RPMI8226 (cell line): ENCODE measurements at regions not wholly inside any gene's neighbourhood (a gene's known extent, or its start where the extent isn't known, plus 50 kb on each side); places are given as distances from the start of the nearest gene placed in this dataset.
A peak's percentile ranks its signal among the peaks of the same experiment; 100 is the strongest.

Experiments
- DNase-seq: peaks from one replicate; pipeline ENCODE4 v3.0.0-alpha.2; 2015

- DNase-seq = peak; percentile 64
These were observed 167.1 kb upstream of the MAF start for GRCh38 chr16:79767421-79768275.

DNA sequence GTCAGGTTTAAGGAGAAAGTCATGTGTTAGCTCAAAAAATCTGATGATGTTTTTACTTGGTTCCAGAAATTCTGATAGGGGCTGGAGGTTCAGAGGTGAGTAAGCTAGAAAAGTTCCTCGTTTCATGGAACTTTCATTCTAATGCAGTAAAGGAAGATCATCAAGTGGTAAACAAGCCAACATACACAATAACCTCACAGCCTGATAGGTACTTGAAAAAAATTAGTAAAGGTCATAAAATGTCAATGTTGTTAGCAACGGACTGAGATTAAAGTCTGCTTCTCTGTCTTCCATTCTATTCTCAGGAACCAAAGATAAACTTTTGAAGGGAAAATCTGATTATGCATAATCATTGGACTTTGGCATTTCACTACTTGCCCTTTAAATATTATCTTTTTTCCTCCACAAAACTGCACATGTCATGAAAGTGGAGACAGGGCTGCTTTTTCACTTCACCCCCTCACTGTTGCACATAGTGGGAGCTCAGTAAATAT, 165.4 kb upstream of the MAF start:
- no peak for DNase-seq

- no peak for DNase-seq
These were observed 164.9 kb upstream of the MAF start for GRCh38 chr16:79765431-79765830.

DNA sequence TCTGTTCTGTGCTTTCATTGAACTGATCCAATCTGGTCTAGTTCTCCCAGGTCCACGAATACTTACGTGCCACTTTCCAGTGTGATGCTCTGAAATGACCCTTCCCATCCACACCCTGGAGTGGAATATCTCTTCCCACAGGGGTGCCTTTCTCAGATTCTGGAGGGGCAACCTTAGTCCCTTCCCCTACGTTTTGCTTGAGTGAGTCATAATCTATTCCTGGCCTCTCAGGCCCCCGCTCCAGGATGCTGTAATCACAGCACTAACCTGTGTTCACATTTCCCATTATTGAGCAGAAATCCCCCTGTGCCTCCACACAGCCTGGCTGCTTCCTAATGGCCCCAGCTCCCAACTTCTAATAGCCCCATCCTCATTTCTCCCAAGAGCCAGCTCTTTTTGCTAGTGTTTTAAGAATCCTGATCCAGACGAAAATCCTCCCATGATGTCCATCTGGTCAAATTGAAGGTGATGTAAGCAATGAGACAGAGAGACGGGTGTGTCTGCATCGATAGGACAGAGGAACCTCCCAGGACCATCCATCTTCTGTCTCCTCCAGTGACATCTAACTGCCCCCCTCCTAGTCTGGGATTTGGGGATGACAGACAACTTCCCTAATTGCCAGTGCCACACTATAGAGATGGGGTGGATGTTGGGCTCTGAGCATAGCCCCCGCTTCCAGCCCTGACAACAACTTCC, 164.0 kb upstream of the MAF start:
- no peak for DNase-seq

GRCh38 chr16:79762217-79762616, 161.7 kb upstream of the MAF start:
- no peak for DNase-seq

DNA sequence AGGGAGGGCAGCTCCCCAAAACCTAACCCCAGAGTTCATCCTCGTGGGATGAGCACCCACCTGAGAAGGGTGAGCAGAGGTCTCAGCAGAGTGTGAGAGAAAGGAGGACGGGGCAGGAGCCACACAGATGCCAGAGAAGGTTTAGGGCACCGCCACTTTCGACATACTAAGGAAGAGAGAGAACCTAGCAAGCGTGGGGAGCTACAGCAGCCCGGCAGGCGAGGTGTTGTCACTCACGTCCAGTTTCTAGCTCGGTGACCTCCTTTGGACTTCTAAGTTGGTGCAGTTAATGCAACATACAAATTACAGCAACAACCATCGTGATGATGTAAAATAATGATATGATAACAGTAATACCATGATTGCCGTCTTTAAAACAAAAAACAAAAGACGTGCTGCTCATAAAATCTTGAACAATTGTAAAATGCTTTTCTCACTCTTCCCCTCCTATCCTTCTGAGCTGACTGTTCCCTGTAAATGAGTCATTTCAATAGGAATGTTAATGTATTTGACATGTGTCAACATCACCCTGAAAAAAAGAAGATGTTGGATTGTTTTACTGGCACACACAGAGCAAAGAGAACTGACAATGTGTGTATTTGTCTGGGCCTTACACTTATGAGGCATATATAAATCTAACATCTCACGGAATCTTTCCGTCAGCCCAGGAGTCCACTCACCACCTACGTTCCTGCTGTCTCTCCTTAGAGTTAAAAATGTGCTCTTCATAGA, 158.2 kb upstream of the MAF start:
- DNase-seq = no peak

DNA sequence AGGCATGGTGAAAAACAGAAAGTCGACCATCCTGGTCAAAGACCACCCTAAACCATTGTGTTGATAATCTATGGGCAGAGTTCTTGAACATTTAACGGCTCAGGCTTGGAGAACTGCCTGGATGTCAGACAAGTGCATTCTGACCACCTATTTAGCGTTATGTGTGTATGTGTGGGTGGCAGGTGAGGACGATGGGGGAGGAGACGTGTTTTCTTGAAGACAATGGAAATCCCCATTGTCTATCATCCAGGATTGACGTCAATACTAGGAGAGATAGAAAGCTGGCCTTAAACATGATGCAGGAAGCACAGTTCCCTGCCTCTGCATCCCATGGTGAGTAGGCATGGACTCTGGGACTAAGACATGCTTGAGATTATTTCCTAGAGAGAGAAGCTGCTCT, 157.4 kb upstream of the MAF start:
- no peak for DNase-seq

DNA sequence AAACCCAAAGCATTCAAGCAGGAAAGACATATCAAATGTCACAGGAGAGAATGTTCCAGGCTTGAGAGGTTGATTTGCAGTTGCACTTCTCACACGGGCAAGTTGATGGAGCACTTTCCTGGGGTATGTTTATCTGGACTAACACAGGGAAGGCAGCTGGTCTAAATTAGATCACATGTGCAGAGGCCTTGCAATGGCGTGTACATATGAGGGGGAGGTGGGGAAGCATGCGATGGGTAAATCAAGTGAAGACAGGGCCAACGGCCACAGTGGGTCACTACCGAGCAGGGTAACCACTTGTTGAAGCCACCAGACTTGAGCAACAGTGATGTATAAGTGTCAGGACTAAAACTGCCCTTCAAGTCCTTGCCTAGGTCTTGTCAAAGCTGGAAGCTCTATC, 156.6 kb upstream of the MAF start:
- DNase-seq = no peak

GRCh38 chr16:79756571-79756970, 156.0 kb upstream of the MAF start:
- no peak for DNase-seq

- DNase-seq = no peak
These were observed 154.0 kb upstream of the MAF start for GRCh38 chr16:79754501-79754900.

- DNase-seq = no peak
These were observed 153.5 kb upstream of the MAF start for GRCh38 chr16:79754081-79754480.

DNA sequence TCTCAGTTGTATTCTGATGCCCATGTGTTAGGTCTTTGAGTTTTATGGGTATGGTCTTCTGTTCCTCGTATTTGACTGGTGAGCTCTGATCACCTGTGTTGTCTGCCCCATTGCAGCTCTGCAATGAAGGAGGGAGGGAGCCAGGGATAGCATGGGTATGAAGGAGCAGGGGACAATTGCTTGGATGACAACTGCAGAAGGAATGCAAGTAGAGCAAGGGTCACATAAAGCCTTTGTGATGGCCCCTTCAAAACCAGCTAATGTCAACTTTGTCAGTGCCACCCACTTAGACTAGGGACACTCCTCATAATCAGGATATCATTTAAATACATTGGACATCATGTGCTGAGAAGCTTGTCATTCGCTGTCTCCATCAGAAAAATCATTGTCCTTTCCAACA, 152.7 kb upstream of the MAF start:
- DNase-seq = no peak

DNA sequence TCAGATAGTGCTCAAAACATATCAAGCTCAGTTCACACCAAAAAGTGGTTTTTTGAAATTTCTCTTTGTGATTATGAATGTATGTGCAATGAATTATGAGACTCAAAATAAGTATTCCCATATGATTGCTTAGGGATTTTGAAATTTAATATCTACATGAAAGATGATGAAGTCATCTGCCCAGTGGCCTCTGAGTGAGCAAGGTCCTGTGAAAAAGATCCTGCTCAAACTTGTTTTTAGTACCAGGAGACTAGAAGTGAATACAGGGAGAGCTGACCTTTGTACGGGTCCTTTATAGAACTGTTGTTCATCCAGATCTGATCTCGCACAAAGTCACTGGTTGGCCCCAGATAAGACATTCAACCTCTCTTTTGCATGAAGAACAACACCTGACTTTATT, 151.9 kb upstream of the MAF start:
- DNase-seq = no peak

DNA sequence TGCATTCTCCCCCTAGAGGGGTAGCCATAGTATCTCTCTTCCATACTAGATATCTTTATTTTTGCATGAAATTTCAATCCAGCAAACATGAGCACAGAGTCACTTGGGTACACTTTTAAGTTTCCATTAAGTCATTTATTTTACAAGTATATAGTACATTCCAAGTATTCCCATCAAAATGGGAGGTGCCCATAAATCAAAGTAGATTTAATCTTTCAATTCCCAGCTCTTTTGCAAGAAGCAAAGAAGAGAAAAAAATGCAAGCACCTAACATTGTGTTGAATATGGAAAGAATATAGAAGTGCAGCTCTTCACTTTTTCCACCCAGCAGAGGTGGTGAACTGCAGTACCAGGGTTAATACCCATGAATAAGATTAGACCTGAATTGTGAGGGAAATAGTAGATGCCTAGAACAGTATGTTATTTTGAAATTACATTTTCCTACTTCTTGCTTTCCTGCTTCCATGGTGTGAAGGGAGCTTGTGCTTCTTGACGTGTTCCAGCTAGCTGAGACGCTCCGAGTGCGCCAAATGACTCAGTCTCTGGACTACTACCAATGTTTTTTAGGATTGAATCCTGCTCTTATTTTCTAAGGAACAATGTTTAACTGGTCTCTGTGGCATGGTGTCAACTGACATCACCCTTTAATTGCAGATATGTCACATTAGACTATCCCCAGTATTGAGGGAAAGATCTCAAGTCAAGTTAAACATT, 151.1 kb upstream of the MAF start:
- DNase-seq = no peak

DNA sequence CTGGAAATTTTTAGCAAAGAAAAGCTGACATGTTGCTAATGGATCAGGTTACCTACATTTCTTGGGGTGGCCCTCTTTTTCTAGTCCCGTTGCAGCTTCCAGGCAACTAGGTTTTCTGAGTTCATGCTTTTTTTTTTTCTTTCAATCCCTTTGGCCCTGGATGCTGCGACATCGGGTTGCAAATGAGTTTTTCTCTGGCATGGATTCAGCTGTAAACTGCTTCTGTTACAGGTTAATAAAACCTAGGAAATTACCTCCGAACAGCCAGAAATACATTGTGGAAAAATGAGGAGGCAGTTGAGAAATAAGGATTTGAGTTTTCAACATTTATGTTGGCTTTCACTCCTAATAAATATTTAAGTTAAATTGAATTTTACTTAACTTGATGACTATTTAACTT, 149.8 kb upstream of the MAF start:
- DNase-seq = no peak

DNA sequence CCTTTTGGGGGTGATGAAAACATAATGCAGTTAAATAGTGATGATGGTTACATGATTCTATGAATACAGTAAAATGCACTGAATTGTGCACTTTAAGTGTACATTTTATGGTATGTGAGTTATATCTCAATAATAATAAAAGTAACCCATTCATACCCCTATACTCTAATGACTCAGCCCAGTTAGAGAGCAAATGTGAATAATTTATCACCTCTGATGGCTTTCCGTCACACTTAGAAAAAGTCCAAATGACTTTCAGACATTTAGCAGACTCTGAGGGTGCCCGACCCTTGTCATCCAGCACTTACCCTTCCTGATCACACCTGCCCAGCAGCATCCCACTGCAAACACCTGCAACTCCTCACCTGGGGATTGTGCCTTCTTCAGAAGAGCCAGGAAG, 148.1 kb upstream of the MAF start:
- no peak for DNase-seq

DNA sequence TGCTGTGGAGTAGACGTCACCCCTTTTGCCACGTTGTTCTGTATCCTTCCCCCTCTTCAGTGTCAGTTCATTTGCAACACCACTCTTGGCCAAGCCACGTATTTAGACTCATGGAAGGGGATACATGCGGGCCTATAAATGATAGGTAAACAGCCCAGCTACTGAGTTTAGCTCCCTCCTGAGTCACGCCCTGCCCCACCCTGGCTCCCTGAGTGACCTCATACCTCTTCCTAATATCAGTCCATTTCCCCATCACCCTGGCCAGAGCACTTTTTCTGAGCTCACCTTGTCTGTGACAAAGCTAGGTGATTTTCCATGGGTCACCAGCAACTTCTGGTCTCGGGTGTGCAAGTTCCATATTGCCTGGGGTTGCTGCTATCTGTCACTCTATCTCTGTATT, 147.2 kb upstream of the MAF start:
- no peak for DNase-seq

DNA sequence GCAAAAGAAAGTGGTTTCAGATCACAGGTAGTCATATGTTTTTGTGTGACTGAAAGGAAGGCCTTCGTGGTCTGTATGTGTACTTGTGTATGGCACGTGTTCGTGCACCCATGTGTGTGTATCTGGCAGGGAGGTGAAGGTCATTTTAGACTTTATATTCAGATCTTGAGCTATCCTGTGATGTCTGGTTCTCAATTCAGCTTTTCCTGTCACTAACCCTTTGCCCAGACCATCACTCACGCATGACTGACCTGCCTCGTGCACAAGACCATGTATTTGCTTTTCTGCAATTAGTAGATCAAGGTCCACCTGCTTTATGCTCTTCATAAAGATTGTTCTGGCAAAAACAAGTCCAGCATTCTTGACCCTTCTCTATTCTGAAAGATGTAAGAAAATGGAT, 139.7 kb upstream of the MAF start:
- no peak for DNase-seq

GRCh38 chr16:79735271-79735670, 134.7 kb upstream of the MAF start:
- no peak for DNase-seq

DNA sequence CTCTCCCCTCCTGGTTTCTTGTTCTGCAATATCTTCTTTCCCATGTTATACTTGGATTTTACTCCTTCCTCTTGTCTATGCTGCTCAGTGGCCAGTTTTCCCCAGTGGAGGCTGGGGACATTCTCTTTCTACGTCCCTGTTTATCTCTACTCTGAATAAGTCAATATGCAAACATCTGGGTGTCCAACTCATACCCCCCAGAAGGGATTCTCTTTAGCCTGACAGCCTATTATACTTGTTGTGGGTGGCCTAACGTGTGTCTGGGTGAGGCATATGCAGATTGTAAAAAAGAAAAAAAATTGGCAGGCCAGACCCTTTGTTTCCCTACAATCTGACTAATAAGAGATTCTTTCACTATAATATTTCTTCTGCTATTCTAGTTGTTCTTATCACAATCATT, 134.2 kb upstream of the MAF start:
- no peak for DNase-seq

DNA sequence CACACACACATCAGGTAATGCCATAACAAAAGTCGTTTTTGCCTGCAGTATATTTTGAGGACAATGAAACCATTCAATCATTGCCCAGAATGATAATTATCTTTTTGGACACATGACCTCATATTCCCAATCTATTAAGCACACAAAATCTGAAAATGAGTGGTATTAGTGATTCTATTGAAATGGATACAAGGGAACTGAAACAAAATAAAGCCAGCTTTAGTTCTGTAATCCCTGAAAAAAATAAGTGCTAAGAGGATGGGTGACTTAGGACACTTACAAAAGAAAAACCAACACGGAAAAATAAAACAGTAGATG, 128.3 kb upstream of the MAF start:
- no peak for DNase-seq

DNA sequence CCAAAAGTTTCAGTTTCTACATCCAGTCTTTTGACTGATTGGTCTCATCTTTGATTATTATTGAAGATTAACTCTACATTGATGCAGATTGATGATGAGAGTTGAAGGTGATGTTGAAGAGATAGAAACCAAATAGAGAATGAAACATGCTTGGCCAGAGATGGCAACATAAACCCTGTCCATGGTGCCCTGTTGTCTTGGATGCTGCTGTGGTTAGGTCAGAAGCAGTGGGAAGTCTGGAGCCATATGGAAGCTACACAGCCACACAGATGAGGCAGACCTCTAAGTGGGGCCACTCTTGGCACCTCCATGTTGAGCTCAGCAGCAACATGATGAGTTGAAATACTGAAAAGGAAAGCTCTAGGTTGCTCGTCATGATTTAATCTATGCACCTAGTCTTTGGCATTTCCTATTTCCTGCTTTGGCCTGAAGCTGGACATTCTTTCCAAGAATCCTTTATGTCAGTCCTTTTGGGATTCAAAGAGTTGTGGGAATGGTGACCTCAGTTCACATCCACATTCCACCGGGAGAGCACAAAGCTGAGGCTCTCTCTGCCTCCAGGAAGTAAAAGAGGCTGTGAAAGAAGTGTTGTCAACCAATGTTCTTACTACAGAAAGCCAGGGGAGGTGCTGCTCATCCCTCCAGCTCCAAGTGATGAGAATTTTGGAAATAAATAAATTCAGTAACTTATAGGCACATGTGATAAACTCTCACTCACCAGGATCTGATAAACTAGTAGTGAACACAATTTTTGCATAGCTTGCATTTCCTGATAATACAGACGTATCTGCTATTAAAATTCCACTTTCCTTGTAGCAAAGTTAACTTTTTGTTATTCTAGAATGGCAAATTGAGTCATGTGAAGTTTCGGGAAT, 127.7 kb upstream of the MAF start:
- no peak for DNase-seq
